Activated T-cell treated with anti-CD3 and anti-CD28 coated beads, Interleukin-2, amount 50 U/mL, for 4 hours (primary cell): ENCODE measurements at regions not wholly inside any gene's neighbourhood (a gene's known extent, or its start where the extent isn't known, plus 50 kb on each side); places are given as distances from the start of the nearest gene placed in this dataset.
"Not testable (repeated sequence)": the region's sequence is repeated elsewhere in the genome, so short reads cannot be mapped to it uniquely, and the experiment has no call there.

Experiments
- ATAC-seq, 2 donors: fragments of 200-7000 bp; cut with Tn5 transposase; one replicate each; pipeline ENCODE4 v1.10.0; 2021
- DNase-seq: peaks from one replicate; pipeline ENCODE4 v3.0.0-alpha.2; 2020
- H3K27me3 Mint-ChIP-seq: one replicate; pipeline ENCODE4 v1.8.0; 2021; ENCODE audit warnings: low read depth, mixed read lengths
- H3K36me3 Mint-ChIP-seq: one replicate; pipeline ENCODE4 v1.8.0; 2022; ENCODE audit warnings: mixed read lengths; ENCODE audit not compliant: insufficient read depth
- H3K4me1 Mint-ChIP-seq: one replicate; pipeline ENCODE4 v1.8.0; 2021; ENCODE audit warnings: low read depth, mixed read lengths
- H3K4me3 Mint-ChIP-seq: one replicate; pipeline ENCODE4 v1.8.0; 2021; ENCODE audit warnings: mild to moderate bottlenecking, moderate library complexity, mixed read lengths
- H3K9me3 Mint-ChIP-seq: one replicate; pipeline ENCODE4 v1.8.0; 2021; ENCODE audit warnings: mixed read lengths

DNA sequence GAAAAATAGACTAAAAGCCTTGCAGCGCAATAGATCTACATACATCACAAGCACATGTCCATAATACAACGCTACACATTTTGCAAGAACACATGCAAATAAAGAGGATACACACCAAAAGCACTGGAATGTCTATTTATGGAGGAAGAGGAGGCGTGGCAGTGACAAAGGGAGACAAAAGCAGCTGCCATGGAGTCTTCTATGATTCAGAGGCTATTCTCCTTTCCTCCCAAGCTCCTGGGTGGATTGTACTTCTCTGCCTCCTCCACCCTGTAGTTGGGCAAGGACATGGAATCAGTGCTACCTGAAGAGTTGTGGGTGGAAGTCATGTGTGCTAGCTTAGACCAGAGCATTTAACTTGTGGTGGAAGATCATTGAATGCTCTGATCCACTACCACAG, 57.9 kb upstream of the ABHD2 start:
- Mint-ChIP-seq H3K9me3 (peaks cover 5% of the 10 kb centered on the region), H3K4me3 (no peak overlapping the region), H3K4me1 (no peaks in the 10 kb centered on the region), H3K36me3 (no peaks in the 10 kb centered on the region), H3K27me3 (peaks cover 13% of the 10 kb centered on the region)
- DNase-seq, result no peak
- ATAC-seq, result no peak

DNA sequence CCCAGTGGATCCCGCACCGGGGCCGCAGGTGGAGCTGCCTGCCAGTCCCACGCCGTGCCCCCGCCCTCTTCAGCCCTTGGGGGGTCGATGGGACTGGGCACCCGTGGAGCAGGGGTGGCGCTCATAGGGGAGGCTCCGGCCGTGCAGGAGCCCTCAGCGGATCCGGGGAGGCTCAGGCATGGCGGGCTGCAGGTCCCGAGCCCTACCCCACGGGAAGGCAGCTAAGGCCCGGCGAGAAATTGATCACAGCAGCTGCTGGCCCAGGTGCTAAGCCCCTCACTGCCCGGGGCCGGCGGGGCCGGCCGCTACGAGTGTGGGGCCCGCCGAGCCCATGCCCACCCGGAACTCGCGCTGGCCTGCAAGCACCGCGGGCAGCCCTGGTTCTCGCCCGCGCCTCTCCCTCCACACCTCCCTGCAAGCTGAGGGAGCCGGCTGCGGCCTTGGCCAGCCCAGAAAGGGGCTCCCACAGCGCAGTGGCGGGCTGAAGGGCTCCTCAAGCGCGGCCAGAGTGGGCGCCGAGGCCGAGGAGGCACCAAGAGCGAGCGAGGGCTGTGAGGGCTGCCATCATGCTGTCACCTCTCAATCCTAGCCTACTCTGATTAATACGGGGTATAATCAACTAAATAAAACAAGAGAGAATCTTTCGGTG, 56.5 kb upstream of the ABHD2 start:
- DNase-seq, H3K36me3 Mint-ChIP-seq, H3K9me3 Mint-ChIP-seq, H3K4me1 Mint-ChIP-seq, H3K4me3 Mint-ChIP-seq, ATAC-seq: not testable (repeated sequence)
- H3K27me3 Mint-ChIP-seq, result peaks cover 14% of the 10 kb centered on the region

- DNase-seq, result no peak
Measured at GRCh38 chr15:89034305-89034704, 54.0 kb upstream of the ABHD2 start.

GRCh38 chr15:89035150-89035549, 53.1 kb upstream of the ABHD2 start:
- Mint-ChIP-seq H3K4me3 (no peak overlapping the region), H3K27me3 (peaks cover 17% of the 10 kb centered on the region), H3K36me3 (no peaks in the 10 kb centered on the region), H3K9me3 (no peaks in the 10 kb centered on the region), H3K4me1 (no peaks in the 10 kb centered on the region)
- DNase-seq (no peak), ATAC-seq (no peak)

More at GRCh38 chr15:89034305-89034704, 54.0 kb upstream of the ABHD2 start:
- H3K27me3 Mint-ChIP-seq, result peaks cover 17% of the 10 kb centered on the region
- no peaks in the 10 kb centered on the region for H3K4me1 Mint-ChIP-seq
- H3K36me3 Mint-ChIP-seq, result no peaks in the 10 kb centered on the region
- no peak overlapping the region for H3K4me3 Mint-ChIP-seq
- H3K9me3 Mint-ChIP-seq, result no peaks in the 10 kb centered on the region
- no peak for ATAC-seq

DNA sequence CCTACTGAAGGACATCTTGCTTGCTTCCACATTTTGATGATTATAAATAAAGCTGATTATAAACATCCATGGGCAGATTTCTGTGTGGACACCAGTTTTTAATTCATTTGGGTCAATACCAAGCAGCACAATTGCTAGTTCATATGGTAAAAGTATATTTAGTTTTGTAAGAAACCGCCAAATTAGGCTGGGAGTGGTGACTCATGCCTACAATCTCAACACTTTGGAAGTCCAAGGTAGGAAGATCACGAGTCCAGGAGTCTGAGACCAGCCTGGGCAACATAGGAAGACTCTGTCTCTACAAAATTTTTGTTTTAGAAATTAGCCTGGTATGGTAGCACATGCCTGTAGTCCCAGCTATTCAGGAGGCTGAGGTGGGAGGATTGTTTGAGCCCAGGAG, 52.6 kb upstream of the ABHD2 start:
- Mint-ChIP-seq H3K27me3 (peaks cover 21% of the 10 kb centered on the region), H3K36me3 (no peaks in the 10 kb centered on the region), H3K4me3 (no peak overlapping the region), H3K9me3 (no peaks in the 10 kb centered on the region), H3K4me1 (no peaks in the 10 kb centered on the region)
- ATAC-seq (no peak), DNase-seq (no peak)

GRCh38 chr15:89038146-89038545, 50.1 kb upstream of the ABHD2 start:
- Mint-ChIP-seq H3K27me3 (peaks cover 24% of the 10 kb centered on the region), H3K9me3 (no peaks in the 10 kb centered on the region), H3K4me3 (no peak overlapping the region), H3K4me1 (no peaks in the 10 kb centered on the region), H3K36me3 (no peaks in the 10 kb centered on the region)
- ATAC-seq (no peak), DNase-seq (no peak)
